GM19395 (cell line): ENCODE measurements at regions not wholly inside any gene's neighbourhood (a gene's known extent, or its start where the extent isn't known, plus 50 kb on each side); places are given as distances from the start of the nearest gene placed in this dataset.

Experiments used
- ATAC-seq: cut with Tn5 transposase; IDR thresholded peaks from one replicate; pipeline ENCODE4 v1.9.1; 2021; ENCODE audit warnings: mild to moderate bottlenecking, moderate library complexity; ENCODE audit not compliant: unreplicated experiment

DNA sequence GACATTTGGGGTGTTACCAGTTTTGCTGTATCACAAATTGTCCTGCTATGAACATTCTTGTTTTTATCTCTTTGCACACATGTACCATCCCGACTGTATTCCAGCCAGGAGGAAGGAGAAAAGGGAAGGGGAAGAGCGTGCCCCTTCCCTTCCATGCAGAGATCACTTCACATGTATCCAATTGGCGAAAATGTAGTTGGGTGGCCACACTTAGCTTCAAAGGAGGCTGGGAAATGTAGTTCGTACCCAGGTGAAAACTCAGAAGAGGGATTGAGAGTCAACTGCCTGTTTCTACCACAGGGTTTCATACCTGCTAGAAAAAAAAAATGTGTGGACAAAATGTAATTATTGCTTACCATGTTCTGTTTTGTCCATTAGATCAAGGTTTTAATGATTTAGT, 189.1 kb upstream of the PELI2 start:
- no peak for ATAC-seq

DNA sequence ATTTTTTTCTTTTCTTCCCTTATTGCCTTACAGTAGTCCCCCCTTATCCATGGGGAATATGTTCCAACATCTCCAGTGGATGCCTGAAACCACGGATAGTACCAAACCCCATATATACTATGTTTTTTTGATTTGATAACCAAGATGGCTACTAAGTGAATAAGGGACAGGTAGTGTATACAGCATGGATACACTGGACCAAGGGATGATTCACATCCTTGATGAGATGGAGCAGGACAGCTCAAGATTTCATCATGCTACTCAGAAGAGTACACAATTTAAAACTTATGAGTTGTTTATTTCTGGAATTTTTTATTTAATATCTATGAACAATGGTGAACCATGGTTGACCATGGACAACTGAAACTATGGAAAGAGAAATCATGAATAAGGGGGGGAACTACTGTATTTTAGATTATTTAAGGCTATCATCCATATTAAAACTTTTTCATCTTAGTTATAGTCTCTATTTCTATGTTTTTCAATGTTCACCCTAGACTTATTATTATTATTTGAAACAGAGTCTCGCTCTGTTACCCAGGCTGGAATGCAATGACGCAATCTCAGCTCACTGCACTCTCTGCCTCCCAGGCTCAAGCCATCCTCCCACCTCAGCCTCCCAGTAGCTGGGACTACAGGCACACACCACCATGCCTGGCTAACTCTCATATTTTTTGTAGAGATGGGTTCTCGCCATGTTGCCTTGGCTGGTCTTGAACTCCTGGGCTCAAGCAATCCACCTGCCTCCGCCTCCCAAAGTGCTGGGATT, 188.0 kb upstream of the PELI2 start:
- ATAC-seq = no peak

DNA sequence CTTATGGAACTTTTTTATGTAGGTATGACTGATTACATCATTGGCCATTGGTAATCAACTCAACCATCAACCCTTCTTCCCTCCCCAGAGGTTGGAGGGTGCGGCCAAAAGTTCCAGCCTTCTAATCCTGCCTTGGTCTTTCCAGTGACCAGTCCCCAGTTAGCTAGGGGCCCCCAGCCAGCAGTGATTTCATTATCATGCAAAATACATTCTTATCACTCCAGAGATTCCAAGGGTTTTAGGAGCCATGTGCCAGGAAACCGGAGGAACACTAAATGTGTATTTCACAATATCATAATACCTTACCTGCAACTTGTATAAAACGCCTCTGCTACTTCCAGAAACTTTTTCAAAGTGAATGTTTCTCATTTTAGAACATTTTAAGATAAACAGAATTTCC, 181.5 kb upstream of the PELI2 start:
- no peak for ATAC-seq

DNA sequence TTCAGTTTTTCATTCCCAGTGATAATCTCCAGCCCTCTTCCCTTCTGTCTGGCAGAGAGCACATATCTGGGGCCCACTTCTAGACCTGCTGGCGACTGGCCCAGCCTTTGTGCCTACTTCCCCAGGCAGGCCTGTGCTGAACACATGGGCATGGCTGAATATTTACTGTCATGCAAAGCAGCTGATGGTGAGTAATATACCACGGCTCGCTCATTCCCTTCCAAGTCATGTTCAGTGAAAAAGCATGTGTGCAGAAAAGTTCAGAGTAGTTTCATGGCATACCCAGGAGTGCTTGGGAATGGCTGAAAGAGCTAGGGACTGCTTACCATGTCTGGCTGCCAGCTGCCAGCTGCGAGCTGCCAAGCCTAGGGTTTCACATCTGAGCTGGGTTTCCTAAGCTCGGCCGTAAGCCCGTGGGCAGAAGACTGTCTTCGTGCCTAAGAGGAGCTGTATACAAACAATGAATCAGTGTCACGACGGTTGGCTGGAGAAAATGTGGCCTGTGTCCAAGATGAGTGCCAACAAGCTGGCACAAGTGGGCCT, 179.9 kb upstream of the PELI2 start:
- ATAC-seq = no peak

DNA sequence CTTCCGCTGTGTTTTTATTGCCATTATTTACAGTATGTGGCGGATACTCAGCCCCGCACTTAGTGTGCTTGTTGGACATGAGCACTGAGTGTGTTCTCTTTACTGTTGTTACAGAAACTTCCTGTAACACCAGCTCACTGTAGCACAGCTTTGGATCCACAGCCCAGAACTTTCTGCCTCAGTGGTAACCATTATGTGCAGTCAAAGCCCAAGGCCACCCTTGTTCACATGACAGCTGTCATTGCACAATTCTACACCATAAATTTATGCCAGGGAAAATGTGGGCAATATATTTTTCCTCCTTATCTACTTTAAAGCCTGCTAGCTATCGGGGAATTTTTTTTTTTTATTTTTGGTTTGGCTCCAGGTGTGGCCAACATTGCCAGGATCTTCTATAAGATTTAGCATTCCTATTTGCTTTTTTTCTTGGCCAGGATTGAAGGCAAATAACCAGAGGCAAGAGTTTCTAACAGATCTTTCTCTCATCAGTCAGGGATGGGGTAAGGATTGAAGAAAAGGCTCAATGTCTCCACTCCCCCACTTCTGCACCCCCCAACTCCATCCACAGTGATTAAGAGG, 176.0 kb upstream of the PELI2 start:
- no peak for ATAC-seq

DNA sequence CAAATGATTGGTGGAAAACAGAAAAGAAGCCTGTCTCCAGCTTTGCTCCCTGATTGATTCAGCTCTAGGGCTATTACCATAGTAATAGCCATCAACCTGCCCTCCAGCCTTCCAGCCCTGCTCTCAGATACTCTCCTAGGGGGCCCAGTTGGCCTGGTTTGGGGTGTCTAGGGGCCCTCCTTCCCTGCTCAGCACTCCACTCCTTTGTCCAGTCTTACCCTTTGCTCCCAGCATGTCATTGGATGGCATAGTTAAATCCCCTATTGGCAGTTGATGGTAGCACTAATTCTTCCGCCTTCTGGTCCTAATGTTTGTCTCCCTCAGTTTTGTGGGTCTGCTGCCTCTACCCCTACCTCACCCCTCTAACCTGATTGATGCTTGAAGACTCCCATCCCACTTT, 175.4 kb upstream of the PELI2 start:
- no peak for ATAC-seq

DNA sequence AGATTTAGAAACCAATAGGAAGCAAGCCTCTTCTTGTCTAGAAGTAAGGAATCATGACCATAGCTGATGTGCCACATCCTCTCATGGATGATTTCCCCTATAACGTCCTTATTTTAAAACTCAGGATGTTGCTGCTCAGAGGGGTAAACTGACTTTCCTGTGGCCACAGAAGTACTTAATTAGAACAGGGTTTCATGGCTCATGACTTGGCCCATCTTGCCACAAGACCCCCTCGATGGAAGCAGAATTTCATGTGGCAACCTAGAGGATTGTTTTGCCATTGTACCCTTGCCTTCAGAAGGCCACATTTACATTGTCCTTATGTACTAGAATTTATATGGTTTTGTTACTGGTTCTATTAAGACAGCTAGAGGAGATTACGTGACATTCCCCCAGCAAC, 173.5 kb upstream of the PELI2 start:
- ATAC-seq = no peak

DNA sequence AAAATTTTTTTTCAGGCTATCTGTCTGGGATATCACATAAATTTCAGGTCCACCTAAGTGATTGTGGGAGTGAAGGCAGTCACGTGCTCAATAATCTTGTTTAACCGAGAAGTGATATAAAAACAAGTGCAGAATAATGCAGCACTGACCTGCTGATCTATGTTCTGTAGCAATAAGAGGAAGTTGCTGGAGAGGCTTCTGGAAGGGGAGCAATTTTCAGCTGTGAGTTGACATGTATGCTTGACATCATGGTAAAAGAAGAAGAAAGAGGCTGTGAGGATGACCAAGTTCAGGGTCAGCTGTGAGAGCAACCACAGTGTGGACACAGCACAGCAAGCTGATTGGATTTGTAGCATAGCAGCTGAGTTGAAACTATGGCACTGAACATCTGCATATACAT, 172.0 kb upstream of the PELI2 start:
- ATAC-seq = no peak

DNA sequence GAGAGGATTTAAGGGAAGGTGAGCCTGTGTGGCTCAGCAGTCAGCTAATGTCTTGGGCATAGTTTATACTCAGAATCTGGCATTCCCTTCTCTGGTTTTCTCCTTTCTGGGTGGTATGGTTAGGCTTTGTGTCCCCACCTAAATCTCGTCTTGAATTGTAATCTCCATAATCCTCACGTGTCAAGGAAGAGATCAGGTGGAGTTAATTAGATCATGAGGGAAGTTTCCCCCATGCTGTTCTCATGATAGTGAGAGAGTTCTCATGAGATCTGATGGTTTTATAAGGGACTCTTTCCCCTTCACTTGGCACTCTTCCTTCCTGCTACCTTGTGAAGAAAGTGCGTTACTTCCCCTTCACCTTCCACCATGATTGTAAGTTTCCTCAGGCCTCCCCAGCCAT, 169.8 kb upstream of the PELI2 start:
- ATAC-seq = no peak

DNA sequence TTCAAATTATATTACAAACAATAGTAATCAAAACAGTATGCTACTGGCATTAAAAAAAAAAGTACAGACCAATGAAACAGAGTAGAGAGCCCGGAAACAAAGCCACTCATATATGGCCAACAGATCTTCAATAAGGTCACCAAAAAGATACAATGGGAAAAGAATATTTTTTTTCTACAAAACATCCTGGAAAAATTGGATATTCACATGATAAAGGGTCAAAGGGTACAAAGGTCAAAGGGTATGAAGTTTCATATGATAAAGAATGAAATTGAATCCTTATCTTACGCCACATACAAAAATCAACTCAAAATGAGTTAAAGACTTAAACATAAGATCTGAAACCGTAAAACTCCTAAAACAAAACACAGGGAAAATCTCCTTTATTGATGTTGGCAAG, 168.5 kb upstream of the PELI2 start:
- no peak for ATAC-seq

DNA sequence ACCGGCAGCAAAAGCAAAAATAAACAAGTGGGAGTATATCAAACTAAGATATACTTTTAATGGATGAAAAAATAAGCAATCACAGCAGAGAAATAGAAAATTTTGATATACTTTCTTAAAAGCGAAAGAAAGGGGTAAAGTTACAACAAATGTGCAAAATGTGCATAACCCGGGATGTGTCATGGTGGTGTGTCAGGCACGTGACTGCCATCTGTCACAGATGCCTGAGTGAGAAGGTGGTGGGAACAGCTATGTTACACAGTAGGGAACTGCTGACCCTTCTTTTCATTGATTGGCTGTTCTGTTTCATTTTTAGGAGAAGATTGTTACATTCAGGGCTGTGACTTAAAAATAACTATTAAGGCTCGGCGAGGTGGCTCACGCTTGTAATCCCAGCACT, 168.1 kb upstream of the PELI2 start:
- ATAC-seq = no peak

DNA sequence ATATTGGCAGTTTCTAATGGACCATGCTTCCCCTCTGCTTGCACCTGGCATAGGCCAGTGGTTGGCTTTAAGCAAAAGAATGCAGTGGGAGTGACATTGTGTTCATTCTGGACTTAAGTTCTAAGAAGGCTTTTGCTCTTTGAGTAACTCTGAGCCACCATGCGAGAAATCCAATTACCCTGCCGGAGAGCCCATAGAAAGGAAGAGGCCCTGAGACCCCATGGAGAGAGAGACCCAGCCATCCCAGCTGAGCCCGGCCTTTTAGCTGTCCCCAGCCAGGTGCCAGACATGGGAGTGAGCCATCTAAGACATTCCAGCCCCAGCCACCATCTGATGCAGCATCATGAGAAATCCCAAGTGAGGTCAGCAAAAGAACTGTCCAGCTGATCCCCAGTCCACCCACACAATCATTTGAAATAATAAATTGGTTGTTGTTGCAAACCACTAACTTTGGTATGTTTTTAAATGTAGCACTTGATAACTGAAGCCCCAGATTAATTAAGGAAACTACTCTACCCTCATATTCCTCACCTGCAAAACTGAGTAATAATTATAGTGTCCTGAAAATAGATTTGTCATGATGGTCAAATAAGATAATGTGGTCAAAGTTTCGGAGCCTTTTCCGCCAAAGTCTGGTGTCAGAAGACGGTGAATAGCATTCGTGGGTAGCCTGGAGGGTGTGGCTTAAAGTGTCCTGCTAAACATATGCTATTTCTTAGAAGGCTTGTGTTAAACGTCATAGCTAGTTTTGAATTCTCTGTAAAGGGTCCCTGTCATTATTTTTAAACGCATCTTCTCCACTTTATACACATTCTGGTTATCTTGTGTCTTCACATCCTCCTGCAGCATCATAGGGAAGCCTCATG, 166.6 kb upstream of the PELI2 start:
- ATAC-seq = no peak

DNA sequence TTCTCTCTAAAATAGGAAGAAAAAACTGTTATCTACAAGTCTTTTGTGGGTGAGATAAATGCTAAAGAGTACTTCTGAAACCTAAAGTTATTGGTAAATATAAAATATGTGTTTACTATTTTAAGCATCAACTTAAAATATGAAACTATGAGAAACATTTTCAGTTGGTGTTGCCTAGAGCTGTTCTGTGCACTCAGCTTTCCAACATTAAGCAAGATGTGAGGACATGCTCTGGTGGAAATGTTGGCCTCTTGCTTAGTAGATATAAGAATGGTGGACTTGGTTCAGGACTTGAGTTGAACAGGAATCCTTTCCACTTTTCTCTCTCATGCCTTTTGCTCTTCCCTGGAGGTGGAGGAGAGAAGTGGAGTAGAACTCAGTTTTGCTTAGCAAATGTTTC, 164.1 kb upstream of the PELI2 start:
- no peak for ATAC-seq

DNA sequence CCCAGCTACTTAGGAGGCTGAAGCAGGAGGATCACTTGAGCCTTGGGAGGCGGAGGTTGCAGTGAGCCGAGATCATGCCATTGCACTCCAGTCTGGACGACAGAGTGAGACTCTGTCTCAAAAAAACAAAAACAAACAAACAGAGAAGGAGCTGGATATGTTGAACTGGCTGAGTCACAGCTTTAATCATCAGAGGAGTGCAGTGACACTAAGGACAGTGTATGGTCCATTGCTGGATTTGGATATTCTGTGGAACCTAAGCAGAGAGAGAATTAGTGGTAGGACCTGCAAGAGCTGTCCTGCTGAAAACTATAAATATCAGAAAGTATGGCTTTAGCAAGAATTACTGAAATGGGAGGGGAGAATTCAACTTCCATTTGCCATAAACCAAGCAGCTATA, 163.0 kb upstream of the PELI2 start:
- ATAC-seq = no peak

DNA sequence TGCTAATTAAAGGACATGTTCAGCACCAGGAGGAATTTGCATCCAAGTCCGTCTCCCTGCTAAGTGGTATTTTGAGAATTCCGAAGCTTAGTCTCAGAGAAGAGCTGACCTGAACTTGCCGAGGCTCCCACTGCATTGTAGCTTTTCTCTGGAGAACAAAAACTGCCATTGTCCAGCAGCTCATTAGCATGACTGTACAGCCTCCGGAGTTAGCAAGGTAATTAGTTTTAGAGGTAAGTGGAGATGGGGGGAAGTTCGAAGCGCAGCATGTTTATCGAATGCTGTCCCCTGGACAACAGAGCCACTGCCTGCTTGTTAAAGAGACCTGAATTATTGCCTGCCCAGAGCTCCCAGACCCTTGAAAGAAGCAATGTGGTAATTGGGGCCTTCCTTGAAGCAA, 160.3 kb upstream of the PELI2 start:
- ATAC-seq = no peak

DNA sequence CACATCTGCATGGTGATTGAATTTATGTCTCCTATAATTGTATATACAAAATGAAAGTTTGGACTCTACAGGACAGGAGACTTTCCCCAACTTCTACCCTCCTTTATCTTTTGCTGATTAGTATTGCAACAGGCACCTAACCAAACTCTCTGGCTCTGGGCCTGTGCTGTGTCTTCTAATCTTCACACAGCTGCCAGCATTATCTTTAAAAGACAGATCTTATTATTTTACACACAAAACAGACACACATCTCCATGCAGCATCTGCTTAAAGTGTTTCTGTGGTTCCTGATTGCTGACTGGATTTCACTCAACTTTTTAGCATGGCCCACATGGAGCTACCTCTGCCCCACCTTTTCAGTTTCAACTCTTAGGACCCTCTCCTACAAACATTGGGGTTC, 154.9 kb upstream of the PELI2 start:
- no peak for ATAC-seq

DNA sequence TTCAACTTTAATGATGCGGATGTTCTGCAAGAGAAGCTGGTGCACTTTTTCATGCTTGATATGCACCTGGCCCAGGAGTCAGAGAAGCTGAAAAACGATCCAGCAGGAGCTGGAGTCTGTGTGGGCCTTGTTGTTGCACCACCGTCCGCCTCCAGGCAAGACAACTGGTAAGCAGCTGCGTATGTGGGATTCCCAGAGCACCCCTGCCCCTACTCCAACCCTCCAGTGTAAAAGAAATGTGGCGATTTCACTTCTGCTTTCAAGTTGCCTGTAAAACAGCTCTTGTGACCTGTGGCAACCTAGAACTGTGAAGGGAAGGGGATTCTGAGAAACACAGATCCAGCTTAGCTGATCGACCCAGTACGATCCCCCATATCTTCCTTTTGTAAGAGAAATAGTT, 154.1 kb upstream of the PELI2 start:
- ATAC-seq = no peak

DNA sequence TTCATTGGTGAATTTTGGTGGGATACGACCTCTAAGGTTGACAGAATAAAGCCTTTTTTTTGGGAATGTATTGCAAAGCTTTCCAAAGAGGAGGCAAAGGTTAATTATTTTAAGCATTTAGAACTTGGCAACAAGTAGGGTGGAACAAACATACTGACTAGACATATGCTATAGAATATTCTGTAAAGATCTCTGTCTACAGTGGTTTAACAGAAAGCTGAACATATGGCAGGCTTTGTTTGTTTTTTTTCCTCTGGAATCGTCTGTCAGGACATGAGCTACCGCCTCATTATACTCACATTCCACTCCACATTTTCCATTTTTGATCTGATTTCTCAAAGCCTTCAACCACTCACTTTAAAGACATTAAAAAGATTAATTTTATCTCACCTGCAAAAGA, 153.4 kb upstream of the PELI2 start:
- no peak for ATAC-seq

DNA sequence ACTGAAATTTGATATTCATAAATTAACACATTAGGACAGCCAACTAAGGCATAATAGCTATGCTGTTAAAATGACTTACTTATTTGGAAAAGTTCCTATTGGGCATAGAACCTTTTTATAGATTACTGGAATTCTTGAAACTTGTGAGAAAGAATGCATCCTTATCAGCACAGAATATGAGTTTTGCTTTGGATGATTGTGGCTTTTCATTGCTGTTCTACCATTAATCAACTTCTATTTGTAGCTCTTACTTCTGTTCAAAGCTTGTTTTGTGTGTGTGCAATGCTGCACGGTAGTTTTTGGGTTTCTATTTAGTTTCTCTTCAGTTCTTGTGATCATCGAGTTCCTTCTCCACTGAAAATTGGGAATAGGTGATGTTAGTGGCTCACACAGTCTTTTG, 152.4 kb upstream of the PELI2 start:
- no peak for ATAC-seq

DNA sequence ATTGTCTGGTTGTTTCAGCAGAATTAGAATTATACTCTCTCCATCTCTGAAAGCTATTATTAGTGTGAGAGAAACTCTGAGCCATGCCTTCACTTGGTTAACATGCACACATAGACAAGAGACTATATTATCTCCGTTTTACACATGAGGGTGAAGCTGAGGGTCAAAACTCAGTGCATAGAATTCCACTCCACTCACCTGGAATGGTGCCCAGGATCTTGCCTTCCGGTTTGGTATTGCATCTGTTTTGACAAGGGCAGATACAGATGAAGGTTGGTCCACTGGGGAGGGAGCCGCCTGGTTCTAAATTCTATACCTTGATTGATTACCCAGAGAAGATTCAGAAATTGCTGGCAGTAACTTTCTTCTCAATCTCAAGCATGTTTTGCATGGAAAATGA, 149.5 kb upstream of the PELI2 start:
- ATAC-seq = no peak

DNA sequence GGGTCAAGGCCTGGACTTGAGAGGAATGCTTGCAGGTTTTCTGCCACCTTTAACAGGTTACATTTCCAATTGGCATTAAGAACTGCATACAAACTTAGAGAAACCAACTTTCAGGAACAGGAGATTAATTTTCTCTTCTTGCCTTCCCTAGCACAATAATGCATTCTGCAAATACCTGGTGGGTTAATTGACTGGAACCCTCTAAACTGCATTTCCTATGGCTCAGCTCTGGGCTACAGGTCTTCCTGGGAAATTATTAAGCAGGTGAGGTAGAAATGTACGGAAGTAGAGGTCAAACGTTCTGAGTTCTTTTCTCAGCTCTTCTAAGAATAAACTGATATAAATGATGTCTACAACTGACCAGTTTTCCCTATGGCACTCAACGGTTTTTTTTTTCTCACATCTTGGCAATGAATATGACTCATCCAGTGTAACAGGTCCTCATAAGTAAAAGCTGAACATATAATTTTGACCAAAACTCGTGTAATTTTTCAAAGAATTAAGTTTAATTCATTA, 144.9 kb upstream of the PELI2 start:
- ATAC-seq = no peak
